ENCODE measurements at regions not wholly inside any gene's neighbourhood (a gene's known extent, or its start where the extent isn't known, plus 50 kb on each side); places are given as distances from the start of the nearest gene placed in this dataset.

DNA sequence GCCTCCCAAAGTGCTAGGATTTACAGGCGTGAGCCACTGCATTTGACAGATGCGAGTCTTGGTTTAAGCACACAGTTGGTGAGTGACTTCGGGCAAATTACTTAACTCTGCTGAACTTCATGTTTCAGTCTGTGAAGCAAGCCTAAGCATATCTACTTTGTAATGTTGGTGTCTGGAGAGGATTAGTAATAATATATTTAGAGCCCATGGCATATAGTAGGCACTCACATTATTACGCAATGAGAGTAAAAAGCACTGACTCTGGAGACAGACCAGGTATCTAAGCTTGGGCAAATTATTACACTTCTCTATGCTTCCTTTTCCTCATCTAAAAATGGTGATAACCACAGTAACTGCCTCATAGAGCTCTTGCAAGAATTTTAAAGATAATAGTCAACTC is 208.7 kb upstream of the P2RY1 start:
- TF ChIP-seq, protein P1, sequence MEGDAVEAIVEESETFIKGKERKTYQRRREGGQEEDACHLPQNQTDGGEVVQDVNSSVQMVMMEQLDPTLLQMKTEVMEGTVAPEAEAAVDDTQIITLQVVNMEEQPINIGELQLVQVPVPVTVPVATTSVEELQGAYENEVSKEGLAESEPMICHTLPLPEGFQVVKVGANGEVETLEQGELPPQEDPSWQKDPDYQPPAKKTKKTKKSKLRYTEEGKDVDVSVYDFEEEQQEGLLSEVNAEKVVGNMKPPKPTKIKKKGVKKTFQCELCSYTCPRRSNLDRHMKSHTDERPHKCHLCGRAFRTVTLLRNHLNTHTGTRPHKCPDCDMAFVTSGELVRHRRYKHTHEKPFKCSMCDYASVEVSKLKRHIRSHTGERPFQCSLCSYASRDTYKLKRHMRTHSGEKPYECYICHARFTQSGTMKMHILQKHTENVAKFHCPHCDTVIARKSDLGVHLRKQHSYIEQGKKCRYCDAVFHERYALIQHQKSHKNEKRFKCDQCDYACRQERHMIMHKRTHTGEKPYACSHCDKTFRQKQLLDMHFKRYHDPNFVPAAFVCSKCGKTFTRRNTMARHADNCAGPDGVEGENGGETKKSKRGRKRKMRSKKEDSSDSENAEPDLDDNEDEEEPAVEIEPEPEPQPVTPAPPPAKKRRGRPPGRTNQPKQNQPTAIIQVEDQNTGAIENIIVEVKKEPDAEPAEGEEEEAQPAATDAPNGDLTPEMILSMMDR (IDR thresholded peaks at IDR 0.05; ENCODE audit: extremely low read depth in 1 of 2, insufficient read depth in 1 of 2, low read depth in 1 of 2, low read length in 2 of 2): no peak
- TF ChIP-seq POLR2A (IDR thresholded peaks at IDR 0.05; ENCODE audit: low read depth, low read length): no peak
- TF ChIP-seq EZH2 (IDR thresholded peaks at IDR 0.05; ENCODE audit: borderline replicate concordance, low read depth, low read length, severe bottlenecking): no peak
- no peak for TF ChIP-seq MYC (IDR thresholded peaks at IDR 0.05; ENCODE audit: low read depth, low read length)
- TF ChIP-seq, protein P2, sequence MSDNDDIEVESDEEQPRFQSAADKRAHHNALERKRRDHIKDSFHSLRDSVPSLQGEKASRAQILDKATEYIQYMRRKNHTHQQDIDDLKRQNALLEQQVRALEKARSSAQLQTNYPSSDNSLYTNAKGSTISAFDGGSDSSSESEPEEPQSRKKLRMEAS (IDR thresholded peaks at IDR 0.05; ENCODE audit: insufficient read depth, insufficient read length): no peak
- no peak for TF ChIP-seq POLR2AphosphoS5 (IDR thresholded peaks at IDR 0.05; ENCODE audit: insufficient read depth, low read depth, low read length)

Data from endothelial cell of umbilical vein (primary cell).